Liver (tissue), 3 donors: ENCODE measurements at regions not wholly inside any gene's neighbourhood (a gene's known extent, or its start where the extent isn't known, plus 50 kb on each side); places are given as distances from the start of the nearest gene placed in this dataset.

ENCODE experiments used
- EGR1 ChIP-seq, 2 donors: IDR thresholded peaks; 2 replicates each; pipeline ENCODE4 v1.6.1; 2016 to 2018; ENCODE audit warnings: antibody characterized with exemption in 2 of 2, low read depth in 2 of 2
- GABPA ChIP-seq, 2 donors: IDR thresholded peaks in 1 of 2; conservative IDR thresholded peaks in 1 of 2; 2 replicates each; pipeline ENCODE4 v1.6.1; 2016; ENCODE audit warnings: antibody characterized with exemption in 2 of 2, mild to moderate bottlenecking in 1 of 2, moderate library complexity in 1 of 2
- HNF4A ChIP-seq, 2 donors: conservative IDR thresholded peaks; 2 replicates each; pipeline ENCODE4 v1.6.1; 2016; ENCODE audit warnings: antibody characterized with exemption in 2 of 2, mild to moderate bottlenecking in 2 of 2
- JUND ChIP-seq, 2 donors: IDR thresholded peaks; 2 replicates each; pipeline ENCODE4 v1.6.1; 2016; ENCODE audit warnings: antibody characterized with exemption in 2 of 2
- RXRA ChIP-seq, 2 donors: IDR thresholded peaks; 2 replicates each; pipeline ENCODE4 v1.6.1; 2017 to 2018; ENCODE audit warnings: antibody characterized with exemption in 2 of 2, mild to moderate bottlenecking in 1 of 2
- SP1 ChIP-seq: IDR thresholded peaks from 2 replicates; pipeline ENCODE4 v1.6.1; 2018; ENCODE audit warnings: antibody characterized with exemption, mild to moderate bottlenecking
- TAF1 ChIP-seq: conservative IDR thresholded peaks from 2 replicates; pipeline ENCODE4 v1.6.1; 2016; ENCODE audit warnings: antibody characterized with exemption, mild to moderate bottlenecking
- TF ChIP-seq, protein P1 (sequence below): IDR thresholded peaks from 2 replicates; pipeline ENCODE4 v1.6.1; 2016; ENCODE audit warnings: antibody characterized with exemption
- TF ChIP-seq, protein P2 (sequence below): fragments of 150-350 bp; IDR thresholded peaks from 2 replicates; pipeline ENCODE4 v1.5.1; 2017; ENCODE audit warnings: improper control_type of control experiment, low read depth, low read length; ENCODE audit not compliant: missing input control
- TF ChIP-seq, protein P3 (sequence below): IDR thresholded peaks from 2 replicates; pipeline ENCODE4 v1.6.1; 2016; ENCODE audit warnings: antibody characterized with exemption
- TF ChIP-seq, protein P4 (sequence below): IDR thresholded peaks from 2 replicates; pipeline ENCODE4 v1.6.1; 2016; ENCODE audit warnings: antibody characterized with exemption, mild to moderate bottlenecking
- TF ChIP-seq, protein P5 (sequence below): IDR thresholded peaks from 2 replicates; pipeline ENCODE4 v1.6.1; 2016; ENCODE audit warnings: antibody characterized with exemption
- donor health status: healthy.
- donor health status: healthy.

DNA sequence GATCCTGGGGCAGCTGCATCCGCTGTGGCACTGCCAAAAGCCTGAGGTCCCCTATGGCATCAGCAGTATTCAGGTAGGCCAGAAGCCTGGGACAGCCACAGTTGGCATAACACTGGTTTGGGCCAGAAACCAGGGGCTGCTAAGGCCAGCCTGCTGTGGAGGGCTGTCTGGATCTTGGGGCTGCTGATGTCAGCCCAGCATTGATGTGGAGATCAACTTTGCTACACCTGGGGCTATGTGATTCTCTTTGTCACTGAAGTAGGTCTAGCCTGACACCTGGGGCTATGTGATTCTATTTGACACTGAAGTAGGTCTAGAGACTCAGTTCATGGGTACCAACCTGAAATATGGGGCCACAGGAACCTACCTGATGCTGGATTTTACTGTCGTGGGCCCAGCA lies 411.5 kb downstream of the RASEF start:
- TF ChIP-seq, protein P1, sequence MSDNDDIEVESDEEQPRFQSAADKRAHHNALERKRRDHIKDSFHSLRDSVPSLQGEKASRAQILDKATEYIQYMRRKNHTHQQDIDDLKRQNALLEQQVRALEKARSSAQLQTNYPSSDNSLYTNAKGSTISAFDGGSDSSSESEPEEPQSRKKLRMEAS = no peak
- TF ChIP-seq, protein P2, sequence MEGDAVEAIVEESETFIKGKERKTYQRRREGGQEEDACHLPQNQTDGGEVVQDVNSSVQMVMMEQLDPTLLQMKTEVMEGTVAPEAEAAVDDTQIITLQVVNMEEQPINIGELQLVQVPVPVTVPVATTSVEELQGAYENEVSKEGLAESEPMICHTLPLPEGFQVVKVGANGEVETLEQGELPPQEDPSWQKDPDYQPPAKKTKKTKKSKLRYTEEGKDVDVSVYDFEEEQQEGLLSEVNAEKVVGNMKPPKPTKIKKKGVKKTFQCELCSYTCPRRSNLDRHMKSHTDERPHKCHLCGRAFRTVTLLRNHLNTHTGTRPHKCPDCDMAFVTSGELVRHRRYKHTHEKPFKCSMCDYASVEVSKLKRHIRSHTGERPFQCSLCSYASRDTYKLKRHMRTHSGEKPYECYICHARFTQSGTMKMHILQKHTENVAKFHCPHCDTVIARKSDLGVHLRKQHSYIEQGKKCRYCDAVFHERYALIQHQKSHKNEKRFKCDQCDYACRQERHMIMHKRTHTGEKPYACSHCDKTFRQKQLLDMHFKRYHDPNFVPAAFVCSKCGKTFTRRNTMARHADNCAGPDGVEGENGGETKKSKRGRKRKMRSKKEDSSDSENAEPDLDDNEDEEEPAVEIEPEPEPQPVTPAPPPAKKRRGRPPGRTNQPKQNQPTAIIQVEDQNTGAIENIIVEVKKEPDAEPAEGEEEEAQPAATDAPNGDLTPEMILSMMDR = no peak
- TF ChIP-seq TAF1 (no peak), JUND (IDR thresholded peaks at IDR 0.05) (no peak), RXRA (IDR thresholded peaks at IDR 0.05) (no peak), GABPA (IDR thresholded peaks at IDR 0.05 in 1 of 2, conservative IDR thresholded peaks at IDR 0.05 in 1 of 2) (no peak), EGR1 (IDR thresholded peaks at IDR 0.05; ENCODE audit: low read depth in 2 of 2) (no peak), HNF4A (conservative IDR thresholded peaks at IDR 0.05) (no peak), SP1 (no peak)
- TF ChIP-seq, protein P3, sequence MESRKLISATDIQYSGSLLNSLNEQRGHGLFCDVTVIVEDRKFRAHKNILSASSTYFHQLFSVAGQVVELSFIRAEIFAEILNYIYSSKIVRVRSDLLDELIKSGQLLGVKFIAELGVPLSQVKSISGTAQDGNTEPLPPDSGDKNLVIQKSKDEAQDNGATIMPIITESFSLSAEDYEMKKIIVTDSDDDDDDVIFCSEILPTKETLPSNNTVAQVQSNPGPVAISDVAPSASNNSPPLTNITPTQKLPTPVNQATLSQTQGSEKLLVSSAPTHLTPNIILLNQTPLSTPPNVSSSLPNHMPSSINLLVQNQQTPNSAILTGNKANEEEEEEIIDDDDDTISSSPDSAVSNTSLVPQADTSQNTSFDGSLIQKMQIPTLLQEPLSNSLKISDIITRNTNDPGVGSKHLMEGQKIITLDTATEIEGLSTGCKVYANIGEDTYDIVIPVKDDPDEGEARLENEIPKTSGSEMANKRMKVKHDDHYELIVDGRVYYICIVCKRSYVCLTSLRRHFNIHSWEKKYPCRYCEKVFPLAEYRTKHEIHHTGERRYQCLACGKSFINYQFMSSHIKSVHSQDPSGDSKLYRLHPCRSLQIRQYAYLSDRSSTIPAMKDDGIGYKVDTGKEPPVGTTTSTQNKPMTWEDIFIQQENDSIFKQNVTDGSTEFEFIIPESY = no peak
- TF ChIP-seq, protein P4, sequence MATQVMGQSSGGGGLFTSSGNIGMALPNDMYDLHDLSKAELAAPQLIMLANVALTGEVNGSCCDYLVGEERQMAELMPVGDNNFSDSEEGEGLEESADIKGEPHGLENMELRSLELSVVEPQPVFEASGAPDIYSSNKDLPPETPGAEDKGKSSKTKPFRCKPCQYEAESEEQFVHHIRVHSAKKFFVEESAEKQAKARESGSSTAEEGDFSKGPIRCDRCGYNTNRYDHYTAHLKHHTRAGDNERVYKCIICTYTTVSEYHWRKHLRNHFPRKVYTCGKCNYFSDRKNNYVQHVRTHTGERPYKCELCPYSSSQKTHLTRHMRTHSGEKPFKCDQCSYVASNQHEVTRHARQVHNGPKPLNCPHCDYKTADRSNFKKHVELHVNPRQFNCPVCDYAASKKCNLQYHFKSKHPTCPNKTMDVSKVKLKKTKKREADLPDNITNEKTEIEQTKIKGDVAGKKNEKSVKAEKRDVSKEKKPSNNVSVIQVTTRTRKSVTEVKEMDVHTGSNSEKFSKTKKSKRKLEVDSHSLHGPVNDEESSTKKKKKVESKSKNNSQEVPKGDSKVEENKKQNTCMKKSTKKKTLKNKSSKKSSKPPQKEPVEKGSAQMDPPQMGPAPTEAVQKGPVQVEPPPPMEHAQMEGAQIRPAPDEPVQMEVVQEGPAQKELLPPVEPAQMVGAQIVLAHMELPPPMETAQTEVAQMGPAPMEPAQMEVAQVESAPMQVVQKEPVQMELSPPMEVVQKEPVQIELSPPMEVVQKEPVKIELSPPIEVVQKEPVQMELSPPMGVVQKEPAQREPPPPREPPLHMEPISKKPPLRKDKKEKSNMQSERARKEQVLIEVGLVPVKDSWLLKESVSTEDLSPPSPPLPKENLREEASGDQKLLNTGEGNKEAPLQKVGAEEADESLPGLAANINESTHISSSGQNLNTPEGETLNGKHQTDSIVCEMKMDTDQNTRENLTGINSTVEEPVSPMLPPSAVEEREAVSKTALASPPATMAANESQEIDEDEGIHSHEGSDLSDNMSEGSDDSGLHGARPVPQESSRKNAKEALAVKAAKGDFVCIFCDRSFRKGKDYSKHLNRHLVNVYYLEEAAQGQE = no peak
- TF ChIP-seq, protein P5, sequence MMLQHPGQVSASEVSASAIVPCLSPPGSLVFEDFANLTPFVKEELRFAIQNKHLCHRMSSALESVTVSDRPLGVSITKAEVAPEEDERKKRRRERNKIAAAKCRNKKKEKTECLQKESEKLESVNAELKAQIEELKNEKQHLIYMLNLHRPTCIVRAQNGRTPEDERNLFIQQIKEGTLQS = no peak
